RPMI7951 (cell line): ENCODE measurements at regions not wholly inside any gene's neighbourhood (a gene's known extent, or its start where the extent isn't known, plus 50 kb on each side); places are given as distances from the start of the nearest gene placed in this dataset.
A peak's percentile ranks its signal among the peaks of the same experiment; 100 is the strongest.
"Not testable (repeated sequence)": the region's sequence is repeated elsewhere in the genome, so short reads cannot be mapped to it uniquely, and the experiment has no call there.

Experiments
- DNase-seq: peaks from one replicate; pipeline ENCODE4 v3.0.0-alpha.2; 2012; ENCODE audit warnings: low read depth

GRCh38 chr22:25281675-25282345 lies 62.4 kb downstream of the CRYBB2 start:
- no peak for DNase-seq

GRCh38 chr22:25282346-25282670 lies 62.9 kb downstream of the CRYBB2 start:
- no peak for DNase-seq

DNA sequence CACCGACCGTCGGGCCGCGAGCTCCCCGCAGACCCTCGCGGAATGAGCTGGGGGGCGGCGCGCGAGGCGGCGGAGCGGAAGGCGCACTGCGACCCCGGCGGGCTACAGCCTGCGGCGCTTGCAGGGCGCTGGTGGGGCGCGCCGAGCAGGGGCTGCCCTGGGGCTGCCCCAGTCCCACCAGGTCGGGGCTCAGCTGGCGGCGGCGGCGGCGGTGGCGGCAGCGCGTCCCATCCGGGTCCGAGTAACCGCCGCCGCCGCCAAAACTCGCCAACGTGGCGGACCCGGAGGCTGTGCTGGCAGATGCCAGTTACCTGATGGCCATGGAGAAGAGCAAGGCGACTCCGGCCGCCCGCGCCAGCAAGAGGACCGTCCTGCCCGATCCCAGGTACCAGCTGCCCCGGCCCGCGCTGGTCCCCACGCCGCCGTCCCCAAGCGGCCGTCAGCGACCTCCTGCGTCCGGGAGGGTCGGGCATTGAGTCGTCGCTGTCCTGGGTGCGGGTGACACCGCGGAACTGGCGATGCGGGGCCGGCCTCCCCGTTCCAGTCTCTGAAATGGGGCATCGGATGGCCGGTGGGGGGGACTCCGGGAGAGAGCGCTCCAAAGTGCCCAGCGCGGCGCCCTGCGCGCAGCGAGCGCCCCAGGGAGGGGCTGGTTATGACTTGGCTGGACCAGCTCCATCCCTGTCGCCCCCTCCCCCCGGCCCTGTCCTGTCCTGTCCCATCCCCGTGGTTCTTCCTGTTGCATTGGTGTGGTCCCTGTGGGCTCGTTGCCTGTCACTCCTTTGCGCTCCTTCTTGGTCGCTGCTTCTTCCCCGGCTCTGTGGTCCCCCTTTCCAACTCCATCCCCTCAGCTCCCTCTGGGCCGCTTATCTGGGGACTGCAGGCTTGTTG lies 63.5 kb downstream of the CRYBB2 start:
- DNase-seq: no peak

GRCh38 chr22:25288481-25288880 lies 69.0 kb downstream of the CRYBB2 start:
- not testable (repeated sequence) for DNase-seq

GRCh38 chr22:25301912-25302311 lies 82.5 kb downstream of the CRYBB2 start:
- DNase-seq: not testable (repeated sequence)

DNA sequence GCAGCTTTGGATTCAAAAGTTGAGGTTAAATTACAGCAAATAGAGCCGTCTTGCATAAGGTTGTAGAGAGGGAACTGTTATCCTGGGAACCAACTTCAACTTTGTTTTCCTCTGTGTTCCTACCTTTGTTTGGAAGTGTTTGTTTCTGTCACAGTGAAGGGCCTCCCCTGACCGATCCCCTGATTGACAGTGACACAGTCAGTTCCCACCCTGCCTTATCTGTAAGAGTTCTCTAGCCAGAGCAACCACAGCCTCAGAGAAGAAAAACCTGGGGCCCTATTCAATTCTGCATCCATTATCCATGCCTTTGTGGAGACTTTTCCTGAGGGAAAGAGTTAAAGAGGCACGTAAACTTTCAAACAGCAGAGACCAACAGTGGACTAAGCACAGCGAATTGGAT lies 90.1 kb downstream of the CRYBB2 start:
- DNase-seq: not testable (repeated sequence)

- DNase-seq: not testable (repeated sequence)
Measured at GRCh38 chr22:25311924-25312323, 92.5 kb downstream of the CRYBB2 start.

GRCh38 chr22:25318081-25318823 lies 98.8 kb downstream of the CRYBB2 start:
- no peak for DNase-seq

DNA sequence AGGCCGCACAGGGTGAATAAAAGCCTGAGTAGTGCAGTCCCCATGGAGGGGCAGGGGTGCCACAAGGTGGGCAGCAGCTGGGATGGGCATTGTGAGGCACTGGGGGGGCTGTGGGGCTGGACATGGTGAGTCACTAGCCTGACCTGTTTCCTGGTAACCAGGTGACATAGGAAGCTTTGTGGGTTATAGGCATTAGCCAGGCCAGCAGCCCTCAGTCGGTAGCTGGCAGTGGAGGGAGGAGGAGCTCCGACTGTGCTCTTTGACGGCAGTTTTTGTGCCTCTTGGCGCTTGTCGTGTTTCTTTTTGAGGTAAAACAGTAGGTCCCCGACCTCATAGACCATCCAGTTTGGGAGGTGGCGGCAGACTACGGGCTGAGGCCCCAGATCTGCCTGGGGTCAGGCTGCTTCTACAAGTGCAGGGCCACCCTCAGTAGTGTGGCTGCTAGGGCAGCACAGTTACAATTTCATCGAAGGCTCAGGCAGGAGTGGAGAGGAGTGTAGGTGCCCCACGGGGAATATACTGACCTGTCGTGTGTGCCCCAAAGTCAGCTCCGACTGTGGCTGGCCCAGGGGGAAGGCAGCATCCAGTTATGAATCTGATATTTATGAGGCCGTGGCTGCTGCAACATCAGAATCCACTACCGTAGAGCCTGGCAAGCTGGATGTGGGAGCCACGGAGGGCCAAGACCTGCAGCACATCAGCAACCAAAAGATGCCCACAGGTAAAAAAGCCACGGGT lies 107.7 kb downstream of the CRYBB2 start:
- DNase-seq: no peak

DNA sequence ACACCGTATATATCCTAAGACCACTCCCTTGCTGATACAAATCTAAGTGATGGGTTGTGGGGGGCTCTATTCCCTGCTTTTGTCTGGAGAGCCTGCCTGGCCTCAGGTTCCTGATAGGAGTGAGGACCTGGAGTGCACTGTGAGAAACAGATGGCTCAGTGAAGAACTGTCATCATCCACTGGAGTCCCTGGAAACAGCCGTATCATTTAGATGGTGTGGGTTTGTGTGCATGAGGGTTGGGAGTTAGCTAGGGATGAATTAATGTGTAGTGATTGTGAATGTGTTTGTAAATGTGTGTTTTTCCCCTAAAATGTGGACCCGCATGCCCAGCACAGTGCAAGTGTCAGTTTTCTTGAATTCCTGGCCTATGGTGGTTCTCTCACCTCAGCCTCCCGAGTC lies 111.6 kb downstream of the CRYBB2 start:
- no peak for DNase-seq

GRCh38 chr22:25331911-25332310 lies 112.5 kb downstream of the CRYBB2 start:
- not testable (repeated sequence) for DNase-seq

DNA sequence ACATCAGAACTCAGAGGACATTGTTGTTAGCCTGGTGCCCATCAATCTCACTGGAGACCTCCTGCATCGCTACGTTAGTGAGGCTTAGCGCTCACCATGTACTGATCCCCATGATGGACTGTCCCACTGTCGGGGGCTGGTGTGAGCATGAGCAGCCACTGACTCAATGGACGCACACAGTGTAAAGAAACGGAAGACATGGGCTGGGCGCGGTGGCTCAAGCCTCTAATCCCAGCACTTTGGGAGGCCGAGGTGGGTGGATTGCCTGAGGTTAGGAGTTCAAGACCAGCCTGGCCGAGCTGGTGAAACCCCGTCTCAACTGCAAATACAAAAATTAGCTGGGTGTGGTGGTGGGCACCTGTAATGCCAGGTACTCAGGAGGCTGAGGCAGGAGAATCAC lies 112.9 kb downstream of the CRYBB2 start:
- DNase-seq: no peak

- peak; percentile 27 for DNase-seq
Measured at GRCh38 chr22:25334162-25334490, 114.7 kb downstream of the CRYBB2 start.

GRCh38 chr22:25334631-25335030 lies 115.2 kb downstream of the CRYBB2 start:
- not testable (repeated sequence) for DNase-seq

GRCh38 chr22:25335276-25335675 lies 115.8 kb downstream of the CRYBB2 start:
- not testable (repeated sequence) for DNase-seq

- DNase-seq: not testable (repeated sequence)
Measured at GRCh38 chr22:25340536-25340935, 121.1 kb downstream of the CRYBB2 start.

DNA sequence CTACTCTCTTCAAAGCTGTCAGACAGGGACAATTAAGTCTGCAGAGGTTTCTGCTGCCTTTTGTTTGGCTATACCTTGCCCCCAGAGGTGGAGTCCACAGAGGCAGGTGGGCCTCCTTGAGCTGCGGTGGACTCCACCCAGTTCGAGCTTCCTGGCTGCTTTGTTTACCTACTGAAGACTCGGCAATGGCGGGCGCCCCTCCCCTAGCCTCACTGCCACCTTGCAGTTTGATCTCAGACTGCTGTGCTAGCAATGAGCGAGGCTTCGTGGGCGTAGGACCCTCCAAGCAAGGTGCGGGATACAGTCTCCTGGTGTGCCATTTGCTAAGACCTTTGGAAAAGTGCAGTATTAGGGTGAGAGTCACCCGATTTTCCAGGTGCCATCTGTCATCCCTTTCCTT lies 124.9 kb downstream of the CRYBB2 start:
- not testable (repeated sequence) for DNase-seq

DNA sequence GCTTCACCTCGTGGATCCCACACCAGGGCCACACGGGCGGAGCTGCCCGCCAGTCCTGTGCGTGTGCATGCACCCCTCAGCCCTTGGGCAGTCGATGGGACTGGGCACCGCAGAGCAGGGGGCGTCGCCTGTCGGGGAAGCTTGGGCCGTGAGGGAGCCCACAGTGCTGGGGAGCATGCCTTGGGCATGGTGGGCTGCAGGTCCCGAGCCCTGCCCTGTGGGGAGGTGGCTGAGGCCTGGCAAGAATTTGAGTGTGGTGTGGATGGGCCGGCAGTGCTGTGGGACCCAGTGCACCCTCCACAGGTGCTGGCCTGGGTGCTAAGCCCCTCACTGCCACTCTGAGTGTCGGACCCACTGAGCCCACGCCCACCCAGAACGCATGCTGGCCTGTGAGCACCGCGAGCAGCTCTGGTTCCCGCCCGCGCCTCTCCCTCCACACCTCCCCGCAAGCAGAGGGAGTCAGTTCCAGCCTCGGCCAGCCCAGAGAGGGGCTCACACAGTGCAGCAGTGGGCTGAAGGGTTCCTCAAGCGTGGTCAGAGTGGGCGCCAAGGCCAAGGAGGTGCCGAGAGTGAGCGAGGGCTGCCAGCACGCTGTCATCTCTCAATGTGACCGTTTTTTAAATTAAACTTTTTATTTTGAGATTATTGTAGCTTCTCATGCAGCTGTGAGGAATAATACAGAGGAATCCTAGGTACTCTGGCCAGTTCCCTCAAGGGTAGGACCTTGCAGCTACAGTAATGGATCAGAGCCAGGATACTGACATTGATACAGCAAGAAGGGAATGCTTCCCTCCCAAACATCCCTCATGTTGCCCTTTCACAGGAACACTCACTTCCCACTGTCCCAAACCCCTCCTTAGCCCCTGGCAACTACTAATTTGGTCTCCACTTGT lies 127.7 kb downstream of the CRYBB2 start:
- DNase-seq: no peak

GRCh38 chr22:25347752-25348102 lies 128.3 kb downstream of the CRYBB2 start:
- DNase-seq: no peak

GRCh38 chr22:25348391-25348790 lies 129.0 kb downstream of the CRYBB2 start:
- DNase-seq: no peak

DNA sequence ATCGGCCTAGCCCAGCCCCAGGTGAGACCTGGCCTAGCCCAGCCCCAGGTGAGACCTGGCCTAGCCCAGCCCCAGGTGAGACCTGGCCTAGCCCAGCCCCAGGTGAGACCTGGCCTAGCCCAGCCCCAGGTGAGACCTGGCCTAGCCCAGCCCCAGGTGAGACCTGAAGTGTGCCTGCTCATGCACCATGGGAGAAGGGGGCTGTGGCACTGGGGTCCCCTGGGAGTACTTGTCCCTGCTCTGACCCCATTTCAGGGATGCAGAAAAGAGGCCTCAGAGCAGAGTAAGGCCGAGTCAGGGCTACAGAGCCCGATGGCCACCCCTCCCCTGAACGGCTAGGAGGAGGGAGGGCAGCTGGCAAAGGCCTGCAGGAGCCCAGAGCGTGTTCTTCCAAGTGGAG lies 129.6 kb downstream of the CRYBB2 start:
- DNase-seq: not testable (repeated sequence)
